Mesenchymal stem cell (in vitro differentiated cells and primary cell): ENCODE measurements at regions not wholly inside any gene's neighbourhood (a gene's known extent, or its start where the extent isn't known, plus 50 kb on each side); places are given as distances from the start of the nearest gene placed in this dataset.
"Not testable (repeated sequence)": the region's sequence is repeated elsewhere in the genome, so short reads cannot be mapped to it uniquely, and the experiment has no call there.

Source experiments
- DNase-seq: peaks from one replicate; pipeline ENCODE4 v3.0.0-alpha.2; 2013
- H2AFZ ChIP-seq: one replicate; pipeline ENCODE4 v1.6.1; 2013; ENCODE audit warnings: low read depth, mild to moderate bottlenecking, control low read depth, inconsistent platforms, low read length, moderate library complexity
- H2AK5ac ChIP-seq: 2 replicates; pipeline ENCODE4 v1.6.1; 2013; ENCODE audit warnings: low read length, moderate library complexity, mild to moderate bottlenecking, inconsistent platforms; ENCODE audit not compliant: severe bottlenecking
- H2BK120ac ChIP-seq: one replicate; pipeline ENCODE4 v1.6.1; 2013; ENCODE audit warnings: low read depth, mild to moderate bottlenecking, inconsistent platforms, low read length, moderate library complexity
- H2BK12ac ChIP-seq, 2 experiments: one replicate each; pipeline ENCODE4 v1.6.1; 2013; ENCODE audit warnings: inconsistent platforms in 2 of 2, low read length in 2 of 2, mild to moderate bottlenecking in 2 of 2, moderate library complexity in 2 of 2, control low read depth in 1 of 2
- H2BK15ac ChIP-seq: one replicate; pipeline ENCODE4 v1.6.1; 2013; ENCODE audit warnings: mild to moderate bottlenecking, low read depth, inconsistent platforms; ENCODE audit not compliant: poor library complexity, severe bottlenecking
- H2BK5ac ChIP-seq: 2 replicates; pipeline ENCODE4 v1.6.1; 2013; ENCODE audit warnings: low read depth, mild to moderate bottlenecking, low read length, control low read depth, inconsistent platforms; ENCODE audit not compliant: poor library complexity, severe bottlenecking
- H3K14ac ChIP-seq, 2 experiments: one replicate each; pipeline ENCODE4 v1.6.1; 2013; ENCODE audit warnings: inconsistent platforms in 2 of 2, low read length in 2 of 2, control low read depth in 1 of 2, mild to moderate bottlenecking in 1 of 2, moderate library complexity in 1 of 2
- H3K18ac ChIP-seq, 2 experiments: one replicate each; pipeline ENCODE4 v1.6.1; 2013; ENCODE audit warnings: inconsistent platforms in 2 of 2, low read length in 2 of 2, control low read depth in 1 of 2, low read depth in 1 of 2, mild to moderate bottlenecking in 1 of 2
- H3K23ac ChIP-seq, 2 experiments: one replicate each; pipeline ENCODE4 v1.6.1; 2013; ENCODE audit warnings: inconsistent platforms in 2 of 2, low read length in 2 of 2, mild to moderate bottlenecking in 2 of 2, moderate library complexity in 2 of 2, control low read depth in 1 of 2
- H3K27ac ChIP-seq: 2 replicates; pipeline ENCODE4 v1.5.1; 2013; ENCODE audit warnings: mild to moderate bottlenecking, moderate library complexity, low read length, control low read depth, inconsistent platforms; ENCODE audit not compliant: poor library complexity, severe bottlenecking
- H3K27me3 ChIP-seq, 2 experiments: 2 replicates each; pipeline versions ENCODE4 v1.6.1 to v1.7.0; 2013; ENCODE audit warnings: low read length in 2 of 2, mild to moderate bottlenecking in 2 of 2, moderate library complexity in 2 of 2, control low read depth in 1 of 2, inconsistent platforms in 1 of 2; ENCODE audit not compliant: control insufficient read depth in 1 of 2, insufficient read depth in 1 of 2
- H3K36me3 ChIP-seq, 2 experiments: 2 replicates each; pipeline versions ENCODE4 v1.6.1 to v1.7.0; 2013; ENCODE audit warnings: low read length in 2 of 2, control low read depth in 1 of 2, inconsistent platforms in 1 of 2, low read depth in 1 of 2, mild to moderate bottlenecking in 1 of 2; ENCODE audit not compliant: insufficient read depth in 2 of 2, control insufficient read depth in 1 of 2
- H3K4ac ChIP-seq, 2 experiments: one replicate each; pipeline ENCODE4 v1.6.1; 2013; ENCODE audit warnings: inconsistent platforms in 2 of 2, low read length in 2 of 2, mild to moderate bottlenecking in 2 of 2, moderate library complexity in 2 of 2, control low read depth in 1 of 2, low read depth in 1 of 2
- H3K4me1 ChIP-seq: 2 replicates; pipeline ENCODE4 v1.6.1; 2013; ENCODE audit warnings: low read depth, low read length, control low read depth; ENCODE audit not compliant: control insufficient read depth, insufficient read depth
- H3K4me2 ChIP-seq: 2 replicates; pipeline ENCODE4 v1.6.1; 2013; ENCODE audit warnings: low read length, mild to moderate bottlenecking, inconsistent platforms; ENCODE audit not compliant: poor library complexity, severe bottlenecking
- H3K4me3 ChIP-seq, 2 experiments: 2 replicates each; pipeline versions ENCODE4 v1.5.1 to v1.7.0; 2013; ENCODE audit warnings: low read length in 2 of 2, mild to moderate bottlenecking in 2 of 2, control low read depth in 1 of 2, low read depth in 1 of 2; ENCODE audit not compliant: insufficient read depth in 1 of 2
- H3K79me1 ChIP-seq: replicated peaks from 2 replicates; pipeline ENCODE4 v1.6.1; 2013; ENCODE audit warnings: mild to moderate bottlenecking, control low read depth, low read length, inconsistent platforms; ENCODE audit not compliant: poor library complexity, severe bottlenecking
- H3K9ac ChIP-seq: 2 replicates; pipeline ENCODE4 v1.7.0; 2013; ENCODE audit warnings: mild to moderate bottlenecking, low read length, moderate library complexity
- H3K9me3 ChIP-seq: 2 replicates; pipeline ENCODE4 v1.7.0; 2013; ENCODE audit warnings: mild to moderate bottlenecking, low read length; ENCODE audit not compliant: control insufficient read depth
- H4K8ac ChIP-seq: one replicate; pipeline ENCODE4 v1.6.1; 2013; ENCODE audit warnings: inconsistent platforms, mild to moderate bottlenecking, low read length, moderate library complexity
- H4K91ac ChIP-seq: one replicate; pipeline ENCODE4 v1.6.1; 2013; ENCODE audit warnings: mild to moderate bottlenecking, low read length, inconsistent platforms
- WGBS: methylation state at CpG from one replicate; pipeline ENCODE4 v1.1.7; 2013; ENCODE audit warnings: mixed read lengths; 5-methylcytosine and 5-hydroxymethylcytosine counted together

DNA sequence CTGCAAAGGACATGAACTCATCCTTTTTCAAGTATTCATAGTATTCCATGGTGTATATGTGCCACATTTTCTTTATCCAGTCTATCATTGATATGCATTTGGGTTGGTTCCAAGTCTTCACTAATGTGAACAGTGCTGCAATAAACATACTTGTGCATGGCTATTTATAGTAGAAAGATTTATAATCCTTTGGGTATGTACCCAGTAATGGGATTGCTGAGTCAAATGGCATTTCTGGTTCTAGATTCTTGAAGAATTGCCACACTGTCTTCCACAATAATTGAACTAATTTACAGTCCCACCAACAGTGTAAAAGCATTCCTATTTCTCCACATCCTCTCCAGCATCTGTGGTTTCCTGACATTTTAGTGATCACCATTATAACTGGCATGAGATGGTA is 730.3 kb downstream of the NXPH1 start:
- H2BK120ac ChIP-seq, H3K36me3 ChIP-seq, H3K14ac ChIP-seq, H3K18ac ChIP-seq, H3K27ac ChIP-seq, H3K4me2 ChIP-seq, H3K4ac ChIP-seq, H2AFZ ChIP-seq, H3K23ac ChIP-seq, H3K27me3 ChIP-seq, H3K9ac ChIP-seq, H3K4me1 ChIP-seq, H3K4me3 ChIP-seq, H2BK12ac ChIP-seq, H2AK5ac ChIP-seq, H2BK5ac ChIP-seq, H4K8ac ChIP-seq, H3K79me1 ChIP-seq, H4K91ac ChIP-seq, H2BK15ac ChIP-seq: not testable (repeated sequence)
- DNase-seq, result peak; percentile 57
- H3K9me3 ChIP-seq, result peaks cover 16% of the 10 kb centered on the region

- Histone ChIP-seq H3K4me3 (no peak overlapping the region), H2AFZ (no peak overlapping the region), H3K14ac (no peak overlapping the region), H2BK15ac (no peak overlapping the region), H3K4ac (no peak overlapping the region), H2BK5ac (no peak overlapping the region), H3K79me1 (no peaks in the 10 kb centered on the region), H4K91ac (no peak overlapping the region), H3K23ac (no peak overlapping the region), H3K9ac (no peak overlapping the region), H3K36me3 (no peaks in the 10 kb centered on the region), H4K8ac (no peak overlapping the region), H3K27ac (no peak overlapping the region), H2AK5ac (no peak overlapping the region), H2BK120ac (no peak overlapping the region), H3K27me3 (no peaks in the 10 kb centered on the region), H2BK12ac (no peak overlapping the region), H3K4me2 (no peak overlapping the region), H3K18ac (no peak overlapping the region), H3K9me3 (peaks cover 30% of the 10 kb centered on the region), H3K4me1 (no peaks in the 10 kb centered on the region)
- no CpG with 5 or more reads among the region's 3 CpGs for WGBS
- DNase-seq, result no peak
Measured at GRCh38 chr7:9175871-9176270, 742.5 kb downstream of the NXPH1 start.

DNA sequence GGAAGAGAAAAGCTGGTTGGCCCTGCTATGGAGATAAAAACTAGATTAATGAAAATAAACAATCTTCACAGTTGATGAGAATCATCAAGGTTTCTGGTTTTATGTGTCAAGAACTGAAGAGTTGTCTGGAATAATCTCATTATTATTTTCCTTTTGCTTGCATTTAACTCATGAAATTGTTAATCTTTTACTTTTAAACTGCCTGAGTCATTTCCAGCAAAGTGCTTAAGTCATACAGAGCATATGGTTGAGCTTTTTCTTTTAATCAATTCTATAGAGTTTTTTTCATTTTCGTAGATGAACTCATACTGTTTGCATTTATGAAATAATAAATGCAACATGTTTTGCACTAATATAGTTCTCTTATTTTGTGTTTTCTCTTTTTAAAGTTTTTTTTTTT is 747.9 kb downstream of the NXPH1 start:
- Histone ChIP-seq H3K27ac (no peak overlapping the region), H3K36me3 (no peaks in the 10 kb centered on the region), H3K18ac (no peak overlapping the region), H3K9me3 (peaks cover 3% of the 10 kb centered on the region), H3K23ac (no peak overlapping the region), H3K14ac (no peak overlapping the region), H2AFZ (no peak overlapping the region), H3K4me2 (no peak overlapping the region), H4K91ac (no peak overlapping the region), H3K4me3 (no peak overlapping the region), H2AK5ac (no peak overlapping the region), H3K27me3 (no peaks in the 10 kb centered on the region), H2BK12ac (no peak overlapping the region), H4K8ac (no peak overlapping the region), H3K4me1 (no peaks in the 10 kb centered on the region), H3K9ac (no peak overlapping the region), H3K79me1 (no peaks in the 10 kb centered on the region), H2BK120ac (no peak overlapping the region), H3K4ac (no peak overlapping the region), H2BK15ac (no peak overlapping the region), H2BK5ac (no peak overlapping the region)
- DNase-seq, result no peak
- WGBS, result no CpG with 5 or more reads among the region's 1 CpG

DNA sequence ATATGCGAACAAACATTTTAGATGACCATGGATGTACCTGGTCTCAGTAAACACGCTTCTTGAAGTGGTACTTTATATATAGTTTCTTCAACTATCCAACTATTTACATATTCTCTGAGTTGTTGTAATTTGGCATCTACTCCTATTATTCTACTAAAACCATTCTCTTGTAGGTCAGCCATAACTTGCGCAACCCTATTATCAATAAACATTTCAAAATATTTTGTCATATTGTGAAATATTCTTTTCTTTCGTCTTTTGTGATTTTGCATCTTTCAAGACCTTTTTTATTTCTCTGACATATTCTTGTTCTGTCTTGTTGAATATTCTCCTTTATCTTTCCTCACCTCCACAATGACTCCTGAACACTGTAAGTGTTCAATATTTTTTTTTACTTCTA is 753.3 kb downstream of the NXPH1 start:
- no peak overlapping the region for H2BK120ac ChIP-seq
- H2AFZ ChIP-seq, result no peak overlapping the region
- no peaks in the 10 kb centered on the region for H3K36me3 ChIP-seq
- H3K4me2 ChIP-seq, result no peak overlapping the region
- H3K79me1 ChIP-seq, result no peaks in the 10 kb centered on the region
- no peak overlapping the region for H3K23ac ChIP-seq
- no peak overlapping the region for H3K27ac ChIP-seq
- no peak overlapping the region for H3K4ac ChIP-seq
- no CpG with 5 or more reads among the region's 4 CpGs for WGBS
- H3K9me3 ChIP-seq, result peaks cover 14% of the 10 kb centered on the region
- DNase-seq, result no peak
- no peak overlapping the region for H2BK15ac ChIP-seq
- H4K8ac ChIP-seq, result no peak overlapping the region
- no peak overlapping the region for H4K91ac ChIP-seq
- no peak overlapping the region for H3K9ac ChIP-seq
- no peak overlapping the region for H3K14ac ChIP-seq
- H3K27me3 ChIP-seq, result no peaks in the 10 kb centered on the region
- no peak overlapping the region for H2BK5ac ChIP-seq
- no peaks in the 10 kb centered on the region for H3K4me1 ChIP-seq
- H2BK12ac ChIP-seq, result no peak overlapping the region
- H3K18ac ChIP-seq, result no peak overlapping the region
- H3K4me3 ChIP-seq, result no peak overlapping the region
- no peak overlapping the region for H2AK5ac ChIP-seq
